OCI-LY1 (cell line): ENCODE measurements at regions not wholly inside any gene's neighbourhood (a gene's known extent, or its start where the extent isn't known, plus 50 kb on each side); places are given as distances from the start of the nearest gene placed in this dataset.

Source experiments
- EZH2 ChIP-seq: fragments of 200-600 bp; sonication (generic), shearing (Covaris generic); IDR thresholded peaks from 2 replicates; pipeline ENCODE4 v1.8.0; 2017; ENCODE audit warnings: borderline replicate concordance, mixed run types, mild to moderate bottlenecking, antibody characterized with exemption, low read length, moderate library complexity, mixed read lengths
- TF ChIP-seq, protein P1 (sequence below): fragments of 200-600 bp; sonication (generic), shearing (Covaris generic); IDR thresholded peaks from 2 replicates; pipeline ENCODE4 v1.5.1; 2017; ENCODE audit warnings: mild to moderate bottlenecking, antibody characterized with exemption, low read length, moderate library complexity, mixed read lengths

DNA sequence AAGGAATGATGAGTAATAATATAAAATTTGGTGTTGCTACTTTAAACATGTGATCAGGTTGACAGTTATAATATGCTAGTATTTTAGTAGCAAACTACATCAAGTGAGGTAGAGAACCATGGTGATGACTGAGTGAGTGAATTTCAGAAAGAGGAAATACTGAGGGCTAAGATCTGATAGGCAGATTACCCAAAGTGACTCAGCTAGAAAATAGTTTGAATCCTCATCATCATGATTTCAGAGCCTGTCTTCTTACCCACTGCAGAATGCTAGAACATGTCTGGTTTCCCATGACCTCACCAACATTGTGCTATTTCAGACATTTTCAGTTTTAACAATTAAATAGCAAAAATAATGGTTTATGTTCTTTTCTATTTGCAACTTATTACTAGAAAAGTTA is 602.1 kb downstream of the TAF11L14 start:
- TF ChIP-seq, protein P1, sequence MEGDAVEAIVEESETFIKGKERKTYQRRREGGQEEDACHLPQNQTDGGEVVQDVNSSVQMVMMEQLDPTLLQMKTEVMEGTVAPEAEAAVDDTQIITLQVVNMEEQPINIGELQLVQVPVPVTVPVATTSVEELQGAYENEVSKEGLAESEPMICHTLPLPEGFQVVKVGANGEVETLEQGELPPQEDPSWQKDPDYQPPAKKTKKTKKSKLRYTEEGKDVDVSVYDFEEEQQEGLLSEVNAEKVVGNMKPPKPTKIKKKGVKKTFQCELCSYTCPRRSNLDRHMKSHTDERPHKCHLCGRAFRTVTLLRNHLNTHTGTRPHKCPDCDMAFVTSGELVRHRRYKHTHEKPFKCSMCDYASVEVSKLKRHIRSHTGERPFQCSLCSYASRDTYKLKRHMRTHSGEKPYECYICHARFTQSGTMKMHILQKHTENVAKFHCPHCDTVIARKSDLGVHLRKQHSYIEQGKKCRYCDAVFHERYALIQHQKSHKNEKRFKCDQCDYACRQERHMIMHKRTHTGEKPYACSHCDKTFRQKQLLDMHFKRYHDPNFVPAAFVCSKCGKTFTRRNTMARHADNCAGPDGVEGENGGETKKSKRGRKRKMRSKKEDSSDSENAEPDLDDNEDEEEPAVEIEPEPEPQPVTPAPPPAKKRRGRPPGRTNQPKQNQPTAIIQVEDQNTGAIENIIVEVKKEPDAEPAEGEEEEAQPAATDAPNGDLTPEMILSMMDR: no peak
- no peak for TF ChIP-seq EZH2
